Skeletal muscle tissue (tissue), 3 donors: ENCODE measurements at regions not wholly inside any gene's neighbourhood (a gene's known extent, or its start where the extent isn't known, plus 50 kb on each side); places are given as distances from the start of the nearest gene placed in this dataset.

ENCODE experiments used
- H3K27ac ChIP-seq: one replicate; pipeline ENCODE4 v1.7.0; 2013; ENCODE audit warnings: mild to moderate bottlenecking, low read depth, low read length, inconsistent platforms
- H3K27me3 ChIP-seq, 3 donors: one replicate each; pipeline ENCODE4 v1.7.0; 2013; ENCODE audit warnings: low read length in 3 of 3; ENCODE audit not compliant: control insufficient read depth in 3 of 3, insufficient read depth in 3 of 3
- H3K36me3 ChIP-seq, 3 donors: one replicate each; pipeline ENCODE4 v1.7.0; 2013; ENCODE audit warnings: low read length in 3 of 3; ENCODE audit not compliant: control insufficient read depth in 3 of 3, insufficient read depth in 3 of 3
- H3K4me1 ChIP-seq, 3 donors: one replicate each; pipeline ENCODE4 v1.7.0; 2013; ENCODE audit warnings: low read length in 3 of 3, mild to moderate bottlenecking in 3 of 3; ENCODE audit not compliant: control insufficient read depth in 3 of 3, insufficient read depth in 3 of 3
- H3K4me3 ChIP-seq, 3 donors: one replicate each; pipeline ENCODE4 v1.7.0; 2013; ENCODE audit warnings: low read length in 3 of 3
- H3K9ac ChIP-seq, 3 donors: one replicate each; pipeline ENCODE4 v1.7.0; 2013; ENCODE audit warnings: low read length in 3 of 3, mild to moderate bottlenecking in 3 of 3, moderate library complexity in 2 of 3, low read depth in 1 of 3
- H3K9me3 ChIP-seq, 3 donors: one replicate each; pipeline ENCODE4 v1.7.0; 2013; ENCODE audit warnings: low read length in 3 of 3; ENCODE audit not compliant: control insufficient read depth in 3 of 3
- donor health status: Osteomylitis.

- no peaks in the 10 kb centered on the region for H3K9me3 ChIP-seq
- H3K4me1 ChIP-seq: peaks cover 2 to 15% (median 9%) of the 10 kb centered on the region in 3 donors
- no peak overlapping the region for H3K9ac ChIP-seq
- no peak overlapping the region for H3K27ac ChIP-seq
- no peaks in the 10 kb centered on the region for H3K36me3 ChIP-seq
- H3K27me3 ChIP-seq: no peaks in the 10 kb centered on the region
- H3K4me3 ChIP-seq: no peak overlapping the region
Observed at GRCh38 chr20:39909447-39909846, 779.6 kb downstream of the MAFB start.

DNA sequence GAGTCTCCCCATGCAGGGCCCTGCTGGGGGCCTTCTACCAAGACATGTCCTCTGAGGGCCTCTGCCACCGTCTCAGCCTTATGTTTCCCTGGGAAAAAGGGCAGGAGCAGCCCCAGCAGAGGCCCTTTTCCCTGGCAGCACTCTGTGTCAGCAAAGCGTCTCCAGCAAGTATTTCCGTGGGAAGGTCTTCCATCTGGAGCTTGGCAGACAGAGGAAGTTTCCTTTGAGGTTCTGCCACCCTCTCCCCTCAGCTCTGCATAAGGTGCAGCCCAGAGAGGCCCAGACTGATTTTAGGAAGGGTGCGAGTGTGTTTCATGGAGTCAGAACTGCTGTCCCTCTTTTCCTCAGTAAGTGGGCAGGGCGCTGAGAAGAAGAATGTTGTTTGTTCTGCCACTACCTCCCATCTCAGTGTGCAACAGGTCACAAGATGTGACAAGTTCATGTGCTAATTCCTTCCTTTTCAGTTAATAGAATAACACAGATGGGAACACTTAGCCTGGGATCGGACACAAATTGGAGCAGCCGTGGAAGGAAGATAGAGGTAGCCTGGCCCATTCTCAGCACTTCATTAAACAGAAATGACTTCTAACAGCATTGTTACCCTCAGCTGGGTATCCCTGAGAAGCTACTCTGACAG lies 784.4 kb downstream of the MAFB start:
- Histone ChIP-seq H3K4me3 (no peak overlapping the region), H3K27ac (no peak overlapping the region), H3K9me3 (no peaks in the 10 kb centered on the region), H3K27me3 (no peaks in the 10 kb centered on the region), H3K36me3 (no peaks in the 10 kb centered on the region), H3K9ac (no peak overlapping the region), H3K4me1 (peaks cover 2 to 10% (median 9%) of the 10 kb centered on the region in 3 donors)

- Histone ChIP-seq H3K4me3 (no peak overlapping the region), H3K27me3 (no peaks in the 10 kb centered on the region), H3K27ac (no peak overlapping the region), H3K4me1 (peaks cover 2 to 9% (median 6%) of the 10 kb centered on the region in 3 donors), H3K9ac (no peak overlapping the region), H3K9me3 (no peaks in the 10 kb centered on the region), H3K36me3 (no peaks in the 10 kb centered on the region)
Observed at GRCh38 chr20:39903806-39904465, 785.1 kb downstream of the MAFB start.

DNA sequence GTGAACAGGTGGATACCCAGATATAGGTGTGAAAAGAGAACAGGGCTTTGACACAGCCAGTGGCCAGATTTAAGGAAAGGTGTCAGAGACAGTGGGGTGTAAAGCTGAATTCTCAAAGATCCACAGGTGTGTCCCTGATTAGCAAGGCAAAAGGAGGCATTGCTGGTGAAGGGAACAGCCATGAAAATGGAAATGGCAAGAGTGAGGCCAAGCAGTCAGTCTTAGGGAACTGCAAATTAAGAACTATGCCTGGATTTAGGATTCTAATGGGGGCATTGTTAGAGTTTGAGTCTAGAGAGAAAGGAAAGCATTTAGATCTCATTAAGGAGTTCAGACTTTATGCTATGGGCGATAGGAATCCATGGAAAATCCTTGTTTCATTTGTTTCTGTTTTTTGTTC lies 789.2 kb downstream of the MAFB start:
- Histone ChIP-seq H3K4me1 (no peaks in the 10 kb centered on the region), H3K27me3 (no peaks in the 10 kb centered on the region)

DNA sequence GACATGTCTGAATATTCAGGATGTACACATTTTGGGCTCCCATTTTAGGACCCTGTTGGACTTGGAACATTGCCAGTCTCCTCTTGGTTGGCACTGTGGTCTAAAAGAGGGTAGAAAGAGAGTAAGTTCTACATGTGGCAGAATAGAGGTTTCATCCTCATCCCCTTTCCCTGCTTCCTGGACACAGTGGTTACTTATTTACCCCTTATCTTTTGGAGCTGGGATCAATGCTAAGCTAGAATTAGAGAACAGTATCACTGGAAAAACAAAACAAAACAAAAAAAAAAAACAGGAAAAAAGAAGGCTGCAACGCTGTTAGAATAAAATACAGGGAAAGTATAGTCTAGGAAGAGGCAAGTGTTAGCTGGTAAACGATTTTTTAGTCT lies 790.6 kb downstream of the MAFB start:
- no peaks in the 10 kb centered on the region for H3K36me3 ChIP-seq
- no peak overlapping the region for H3K4me3 ChIP-seq
- H3K27me3 ChIP-seq: no peaks in the 10 kb centered on the region
- H3K27ac ChIP-seq: no peak overlapping the region
- no peak overlapping the region for H3K9ac ChIP-seq
- no peaks in the 10 kb centered on the region for H3K4me1 ChIP-seq
- no peaks in the 10 kb centered on the region for H3K9me3 ChIP-seq

More for the DNA sequence above, 789.2 kb downstream of the MAFB start:
- Histone ChIP-seq H3K9me3 (no peaks in the 10 kb centered on the region), H3K4me3 (no peak overlapping the region), H3K9ac (no peak overlapping the region), H3K27ac (no peak overlapping the region), H3K36me3 (no peaks in the 10 kb centered on the region)

DNA sequence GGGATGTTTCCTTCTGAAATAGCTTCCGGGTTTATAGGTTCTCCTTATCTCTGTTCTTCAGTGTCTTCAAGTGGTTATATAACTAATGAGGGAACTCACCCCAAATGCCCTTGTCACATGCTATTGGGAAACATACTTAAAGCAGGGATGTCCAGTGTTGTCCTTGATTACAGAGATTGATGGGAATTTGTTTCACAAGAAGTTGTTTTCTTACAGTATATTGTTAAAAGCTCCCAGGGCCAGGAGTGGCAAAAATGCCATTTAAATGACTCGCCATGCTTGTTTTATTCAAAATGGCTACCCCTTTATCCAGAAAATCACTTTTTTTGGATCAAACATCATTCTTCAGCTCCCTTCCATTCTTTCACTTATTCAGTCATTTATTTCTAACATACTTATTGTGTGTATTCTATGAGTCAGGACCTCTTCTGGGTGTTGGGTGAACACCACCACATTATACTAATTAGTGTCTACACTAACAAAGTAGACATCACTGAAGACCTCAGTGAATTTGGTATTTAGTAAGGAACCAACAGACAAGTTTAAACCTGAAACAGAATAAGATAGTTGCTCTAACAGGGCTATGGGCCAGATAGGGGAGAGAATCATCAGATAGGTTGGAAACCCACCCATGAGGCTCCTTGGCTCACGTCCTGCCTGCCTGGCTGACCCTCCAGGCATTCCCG lies 791.1 kb downstream of the MAFB start:
- Histone ChIP-seq H3K4me1 (no peaks in the 10 kb centered on the region), H3K4me3 (no peak overlapping the region), H3K27ac (no peak overlapping the region), H3K9me3 (no peaks in the 10 kb centered on the region), H3K36me3 (no peaks in the 10 kb centered on the region), H3K9ac (no peak overlapping the region), H3K27me3 (no peaks in the 10 kb centered on the region)

- Histone ChIP-seq H3K4me3 (no peak overlapping the region), H3K4me1 (no peaks in the 10 kb centered on the region), H3K9ac (no peak overlapping the region), H3K36me3 (no peaks in the 10 kb centered on the region), H3K27me3 (no peaks in the 10 kb centered on the region), H3K9me3 (no peaks in the 10 kb centered on the region), H3K27ac (no peak overlapping the region)
Observed at GRCh38 chr20:39897058-39897457, 792.0 kb downstream of the MAFB start.

DNA sequence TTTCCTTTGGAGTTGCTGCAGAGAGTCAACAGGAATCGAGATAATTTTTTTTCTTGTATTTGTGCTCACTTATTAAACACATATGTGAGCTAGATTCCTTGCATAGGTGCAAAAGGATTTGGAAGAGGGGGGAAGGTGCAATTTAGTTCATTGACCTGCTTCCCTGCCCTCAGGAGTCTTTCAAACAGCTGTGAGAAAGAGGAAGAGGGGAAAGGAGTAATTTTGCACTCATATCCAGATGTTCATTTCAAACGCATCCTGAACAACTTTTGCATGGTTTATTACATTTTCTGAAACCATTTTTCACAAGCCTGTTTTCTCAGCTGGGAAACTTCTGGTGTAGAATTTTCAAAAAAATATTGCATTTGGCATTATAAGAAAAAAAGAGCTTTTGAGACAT lies 795.0 kb downstream of the MAFB start:
- no peaks in the 10 kb centered on the region for H3K27me3 ChIP-seq

DNA sequence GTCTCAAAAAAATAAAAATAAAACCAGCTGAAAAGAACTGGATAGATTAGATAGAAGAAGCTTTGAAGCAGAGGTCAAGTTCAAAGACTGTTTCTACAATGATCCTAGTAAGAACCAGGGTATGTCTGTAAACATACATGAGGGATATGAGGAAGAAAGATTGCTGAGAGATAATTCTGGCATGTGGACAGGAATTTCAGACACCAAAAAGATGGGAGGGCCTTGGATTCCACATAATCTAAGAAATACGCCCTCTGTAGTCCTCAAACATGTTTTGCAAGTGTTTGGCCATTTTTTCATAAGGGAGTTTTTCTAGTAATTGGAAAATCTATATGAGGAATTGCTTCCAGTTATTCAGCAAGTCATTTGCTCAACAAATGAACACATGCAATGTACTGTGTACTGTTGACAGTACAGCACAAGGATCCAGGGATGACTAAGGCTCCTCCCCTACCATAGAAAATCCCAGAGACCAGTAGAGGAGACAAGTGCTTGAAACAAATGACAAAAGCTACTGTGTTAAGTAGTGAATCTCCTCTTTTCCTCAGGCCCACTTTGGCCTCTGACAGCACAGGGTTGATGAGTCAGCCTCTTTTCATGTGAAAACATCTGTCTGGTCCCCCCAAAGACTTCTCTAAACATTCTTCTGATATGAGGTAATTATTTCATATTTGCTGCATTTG lies 795.9 kb downstream of the MAFB start:
- Histone ChIP-seq H3K36me3 (no peaks in the 10 kb centered on the region), H3K27me3 (no peaks in the 10 kb centered on the region), H3K27ac (no peak overlapping the region), H3K4me3 (no peak overlapping the region), H3K4me1 (no peaks in the 10 kb centered on the region), H3K9ac (no peak overlapping the region), H3K9me3 (no peaks in the 10 kb centered on the region)

More for the DNA sequence above, 795.0 kb downstream of the MAFB start:
- H3K4me1 ChIP-seq: no peaks in the 10 kb centered on the region
- no peaks in the 10 kb centered on the region for H3K36me3 ChIP-seq
- no peak overlapping the region for H3K4me3 ChIP-seq
- H3K9ac ChIP-seq: no peak overlapping the region
- no peaks in the 10 kb centered on the region for H3K9me3 ChIP-seq
- H3K27ac ChIP-seq: no peak overlapping the region

DNA sequence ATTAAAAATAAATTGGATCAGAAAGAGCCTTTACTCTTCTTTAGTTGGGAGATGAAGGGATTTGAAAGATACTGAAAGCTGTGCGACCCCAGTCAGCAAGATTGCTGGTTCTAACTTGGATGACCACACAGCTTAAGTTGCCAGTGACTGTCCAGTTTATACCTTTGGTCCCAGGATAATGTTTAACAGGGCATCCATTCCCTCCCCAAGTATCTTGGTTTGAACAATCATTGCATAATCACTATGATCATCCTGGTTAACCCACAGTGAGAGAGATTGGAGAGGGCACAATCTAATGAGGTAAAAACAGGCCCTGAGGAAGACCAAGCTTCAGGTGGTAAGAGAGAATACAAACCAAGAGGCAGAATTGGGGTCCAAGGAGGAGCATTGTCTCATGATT lies 798.3 kb downstream of the MAFB start:
- Histone ChIP-seq H3K27ac (no peak overlapping the region), H3K36me3 (no peaks in the 10 kb centered on the region), H3K9ac (no peak overlapping the region), H3K4me1 (peaks cover 0 to 4% (median 0%) of the 10 kb centered on the region in 3 donors), H3K27me3 (no peaks in the 10 kb centered on the region), H3K4me3 (no peak overlapping the region), H3K9me3 (no peaks in the 10 kb centered on the region)
